ENCODE measurements at regions not wholly inside any gene's neighbourhood (a gene's known extent, or its start where the extent isn't known, plus 50 kb on each side); places are given as distances from the start of the nearest gene placed in this dataset.

DNA sequence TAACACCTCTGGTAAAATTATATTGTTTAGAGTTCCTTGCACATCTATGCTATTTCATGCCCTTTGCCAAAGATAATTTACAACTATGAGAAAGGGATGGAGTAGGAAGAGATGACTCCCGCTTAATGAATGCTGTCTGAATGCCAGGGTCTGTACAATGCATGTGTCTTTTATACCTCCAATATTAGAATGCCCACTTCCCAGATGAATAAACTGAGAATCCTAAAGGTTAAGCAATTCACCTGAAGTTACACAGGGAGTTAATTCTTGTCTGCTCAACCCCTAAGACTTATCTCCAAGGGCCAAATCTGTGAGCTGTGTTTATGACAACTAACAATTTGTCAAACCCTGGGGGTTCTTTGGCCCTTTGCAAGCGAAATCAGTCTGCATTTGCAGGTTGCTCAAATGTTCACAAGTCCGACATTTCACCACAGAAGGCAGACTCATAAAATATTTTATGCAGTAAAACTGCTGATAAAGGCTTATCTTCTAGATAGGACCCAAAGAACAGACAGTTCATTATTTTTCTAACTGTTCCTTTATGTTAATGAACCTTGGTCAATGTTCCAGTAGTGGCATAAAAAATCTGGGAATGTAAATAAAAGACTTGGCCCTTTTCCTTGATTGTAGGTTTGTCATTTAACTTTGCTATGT lies 50.2 kb upstream of the ATP1A1 start:
- TF ChIP-seq, protein P1, sequence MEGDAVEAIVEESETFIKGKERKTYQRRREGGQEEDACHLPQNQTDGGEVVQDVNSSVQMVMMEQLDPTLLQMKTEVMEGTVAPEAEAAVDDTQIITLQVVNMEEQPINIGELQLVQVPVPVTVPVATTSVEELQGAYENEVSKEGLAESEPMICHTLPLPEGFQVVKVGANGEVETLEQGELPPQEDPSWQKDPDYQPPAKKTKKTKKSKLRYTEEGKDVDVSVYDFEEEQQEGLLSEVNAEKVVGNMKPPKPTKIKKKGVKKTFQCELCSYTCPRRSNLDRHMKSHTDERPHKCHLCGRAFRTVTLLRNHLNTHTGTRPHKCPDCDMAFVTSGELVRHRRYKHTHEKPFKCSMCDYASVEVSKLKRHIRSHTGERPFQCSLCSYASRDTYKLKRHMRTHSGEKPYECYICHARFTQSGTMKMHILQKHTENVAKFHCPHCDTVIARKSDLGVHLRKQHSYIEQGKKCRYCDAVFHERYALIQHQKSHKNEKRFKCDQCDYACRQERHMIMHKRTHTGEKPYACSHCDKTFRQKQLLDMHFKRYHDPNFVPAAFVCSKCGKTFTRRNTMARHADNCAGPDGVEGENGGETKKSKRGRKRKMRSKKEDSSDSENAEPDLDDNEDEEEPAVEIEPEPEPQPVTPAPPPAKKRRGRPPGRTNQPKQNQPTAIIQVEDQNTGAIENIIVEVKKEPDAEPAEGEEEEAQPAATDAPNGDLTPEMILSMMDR (IDR thresholded peaks at IDR 0.05; ENCODE audit: extremely low read depth, insufficient read depth, missing control alignments): no peak
- no peak for DNase-seq (ENCODE audit: low spot score)
- in situ Hi-C loops (cut with MboI; ENCODE audit: low pct_unique_long_range_greater_than_20kb, low sequenced_read_pairs, unreplicated experiment): no loop called here
